Activated T-cell treated with anti-CD3 and anti-CD28 coated beads, Interleukin-2, amount 50 U/mL, for 48 hours (primary cell): ENCODE measurements at regions not wholly inside any gene's neighbourhood (a gene's known extent, or its start where the extent isn't known, plus 50 kb on each side); places are given as distances from the start of the nearest gene placed in this dataset.
A peak's percentile ranks its signal among the peaks of the same experiment; 100 is the strongest.
"Not testable (repeated sequence)": the region's sequence is repeated elsewhere in the genome, so short reads cannot be mapped to it uniquely, and the experiment has no call there.

ENCODE experiments used
- DNase-seq, 2 experiments: peaks; one replicate each; pipeline ENCODE4 v3.0.0-alpha.2; 2020

- no peak for DNase-seq
Observed at GRCh38 chr3:112736805-112737566, 96.0 kb upstream of the CCDC80 start.

DNA sequence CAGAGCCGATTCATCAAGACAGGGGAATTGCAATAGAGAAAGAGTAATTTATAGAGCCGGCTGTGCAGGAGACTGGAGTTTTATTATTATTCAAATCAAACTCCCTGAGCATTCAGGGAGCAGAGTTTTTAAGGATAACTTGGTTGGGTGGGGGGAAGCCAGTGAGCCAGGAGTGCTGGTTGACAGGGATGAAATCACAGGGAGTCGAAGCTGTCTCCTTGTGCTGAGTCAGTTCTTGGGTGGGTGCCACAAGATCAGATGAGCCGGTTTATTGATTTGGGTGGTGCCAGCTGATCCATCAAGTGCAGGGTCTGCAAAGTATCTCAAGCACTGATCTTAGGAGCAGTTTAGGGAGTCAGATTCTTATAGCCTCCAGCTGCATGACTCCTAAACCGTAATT is 95.4 kb upstream of the CCDC80 start:
- DNase-seq = no peak

GRCh38 chr3:112735926-112736325 is 95.0 kb upstream of the CCDC80 start:
- no peak for DNase-seq

DNA sequence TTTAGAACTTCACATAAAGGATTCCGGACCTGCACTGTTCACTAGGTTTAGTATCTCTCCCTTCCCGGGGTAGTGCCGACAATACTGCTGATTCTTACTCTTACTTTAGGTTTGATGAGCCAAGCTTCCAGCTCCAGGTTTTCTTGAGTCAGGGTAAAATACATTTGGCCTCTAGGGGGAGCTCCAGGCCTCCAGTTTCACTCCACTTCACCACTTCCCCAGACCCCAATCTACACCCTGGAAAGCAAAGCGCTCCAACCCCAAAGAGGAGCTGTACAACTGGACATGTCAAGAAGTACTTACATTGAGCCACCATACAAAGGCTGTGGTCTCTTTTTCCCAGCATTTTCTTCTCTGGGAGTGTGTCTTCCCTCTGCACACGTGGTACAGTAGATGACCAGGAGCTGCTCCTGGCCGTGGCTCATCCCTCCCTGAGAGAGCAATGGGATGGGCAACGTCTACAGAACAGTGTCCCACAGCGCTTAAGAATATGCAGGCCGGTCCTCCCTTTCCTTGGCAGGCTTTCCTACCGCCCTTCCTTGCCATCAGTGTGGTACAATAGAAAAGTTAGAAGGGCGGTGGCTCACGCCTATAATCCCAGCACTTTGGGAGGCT is 93.9 kb upstream of the CCDC80 start:
- DNase-seq = peak; percentile 74 to 76

DNA sequence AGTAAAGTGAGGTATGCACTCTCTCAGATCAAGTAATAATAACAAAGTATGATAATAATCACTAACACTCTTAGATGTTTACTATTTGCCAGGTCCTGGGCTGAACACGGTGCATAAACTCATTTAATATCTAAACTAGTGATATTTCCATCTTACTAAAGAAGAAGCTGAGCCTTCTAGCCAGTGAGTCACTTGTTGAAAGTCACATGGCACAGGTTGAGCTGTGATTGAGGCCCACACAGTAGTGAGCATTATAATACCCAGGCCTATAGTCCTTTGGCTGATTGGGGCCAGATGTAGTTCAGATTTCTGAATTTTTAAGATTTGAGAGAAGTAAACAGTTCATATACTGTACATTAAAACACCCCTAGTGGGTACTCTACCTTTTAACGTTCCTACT is 93.2 kb upstream of the CCDC80 start:
- DNase-seq = no peak

DNA sequence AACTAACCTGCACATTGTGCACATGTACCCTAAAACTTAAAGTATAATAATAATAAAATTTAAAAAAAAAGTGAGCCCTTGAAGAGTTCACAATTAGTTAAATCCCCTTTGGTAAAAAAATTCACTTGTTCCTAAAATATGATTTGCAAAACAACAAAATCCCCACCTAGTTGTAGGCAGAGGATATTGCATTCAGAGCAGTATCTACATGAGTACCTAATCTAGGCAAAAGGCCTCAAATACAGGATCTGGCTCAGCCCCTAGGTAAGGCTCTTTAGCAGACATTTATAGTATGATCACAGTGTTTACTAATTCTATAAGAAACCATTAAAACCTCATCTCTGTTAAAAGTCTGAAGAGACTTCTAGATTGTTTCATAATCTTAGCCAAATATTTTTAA is 89.3 kb upstream of the CCDC80 start:
- no peak for DNase-seq

DNA sequence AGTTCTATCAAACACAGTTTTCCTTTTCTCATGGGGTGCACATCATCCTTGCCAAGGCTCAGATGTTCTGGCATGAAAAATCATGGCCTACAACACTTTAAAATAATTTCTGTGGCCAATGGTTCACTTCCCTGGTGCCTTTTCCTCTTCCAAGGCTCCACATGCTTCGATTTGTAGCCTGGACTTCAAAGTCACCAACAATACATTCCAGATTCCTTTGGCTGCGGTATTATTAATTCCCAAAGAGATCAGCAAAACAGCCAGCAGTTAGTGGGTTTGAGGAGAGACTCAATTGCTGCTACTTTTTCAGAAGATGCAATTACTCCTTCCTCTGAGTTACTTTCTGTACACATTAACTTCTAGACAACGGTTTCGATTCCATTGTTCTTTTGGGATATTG is 80.3 kb upstream of the CCDC80 start:
- DNase-seq = no peak

DNA sequence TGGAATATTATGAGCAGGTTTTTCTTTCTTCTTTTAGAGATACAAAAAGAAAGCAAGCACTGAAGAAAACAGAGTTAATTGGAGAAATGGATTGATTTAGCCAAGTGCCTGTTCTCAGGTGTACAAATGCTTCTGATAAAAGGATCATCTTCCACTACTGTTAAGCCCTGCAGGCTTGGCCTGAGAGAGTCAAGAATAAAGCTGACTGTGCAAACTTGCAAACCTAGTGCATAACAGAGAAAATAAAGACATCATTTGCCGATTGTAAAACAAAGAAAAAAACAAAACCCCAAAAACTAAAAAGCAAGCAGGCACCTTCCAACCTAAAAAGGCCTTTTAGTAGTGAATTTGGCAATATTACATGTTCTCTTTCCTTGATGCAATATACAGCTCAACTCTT is 78.0 kb upstream of the CCDC80 start:
- no peak for DNase-seq

GRCh38 chr3:112718516-112718915 is 77.6 kb upstream of the CCDC80 start:
- no peak for DNase-seq

DNA sequence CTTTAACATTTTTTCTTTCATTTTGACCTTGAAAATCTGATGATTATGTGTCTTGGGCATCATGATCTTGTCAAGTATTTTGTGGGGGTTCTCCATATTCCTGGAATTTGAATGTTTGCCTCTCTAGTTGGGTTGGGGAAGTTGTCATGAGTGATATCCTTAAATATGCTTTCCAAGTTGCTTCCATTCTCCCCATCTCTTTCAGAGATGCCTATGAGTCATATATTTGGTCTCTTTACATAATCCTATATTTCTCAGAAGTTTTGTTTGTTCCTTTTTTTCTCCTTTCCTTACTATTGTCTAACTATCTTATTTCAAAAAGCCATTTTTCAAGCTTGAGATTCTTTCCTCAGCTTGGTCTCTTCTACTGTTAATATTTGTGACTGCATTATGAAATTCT is 69.0 kb upstream of the CCDC80 start:
- DNase-seq = no peak

DNA sequence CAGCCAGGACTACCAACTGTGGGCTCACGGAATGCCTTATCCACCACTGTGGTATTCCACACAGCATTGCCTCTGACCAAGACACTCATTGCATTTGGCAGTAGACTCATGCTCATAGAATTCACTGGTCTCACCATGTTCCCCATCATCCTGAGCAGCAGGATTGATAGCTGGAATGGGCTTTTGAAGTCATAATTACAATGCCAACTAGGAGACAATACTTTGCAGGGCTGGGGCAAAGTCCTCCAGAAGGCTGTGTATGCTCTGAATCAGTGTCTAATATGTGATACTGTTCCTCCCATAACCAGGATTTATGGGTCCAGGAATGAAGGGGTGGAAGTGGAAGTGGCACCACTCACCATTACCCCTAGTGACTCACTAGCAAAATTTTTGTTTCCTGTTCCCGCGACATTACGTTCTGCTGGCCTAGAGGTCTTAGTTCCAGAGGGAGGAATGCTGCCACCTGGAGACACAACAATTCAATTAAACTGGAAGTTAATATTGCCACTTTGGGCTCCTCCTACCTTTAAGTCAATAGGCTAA is 58.6 kb upstream of the CCDC80 start:
- no peak for DNase-seq

- DNase-seq = not testable (repeated sequence)
Observed at GRCh38 chr3:112698442-112698841, 57.5 kb upstream of the CCDC80 start.

DNA sequence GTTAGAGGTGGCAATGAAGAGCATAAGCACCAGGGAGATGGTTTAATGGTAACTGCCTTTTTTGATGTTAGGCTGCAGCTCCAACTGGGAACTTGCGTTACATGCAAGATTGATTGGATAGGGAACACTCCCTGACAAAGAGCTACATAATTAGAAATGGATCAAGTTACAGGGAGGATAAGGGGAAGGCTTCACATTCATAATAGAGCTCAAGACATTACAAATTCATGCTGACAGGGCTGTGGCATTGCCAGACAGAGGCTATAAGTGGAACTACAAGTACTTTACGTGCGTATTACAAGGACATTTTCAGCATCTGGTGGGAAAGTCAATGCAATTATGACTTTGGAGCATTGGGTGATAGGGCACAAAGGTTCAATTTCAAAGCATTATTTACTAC is 55.3 kb upstream of the CCDC80 start:
- DNase-seq = not testable (repeated sequence)

DNA sequence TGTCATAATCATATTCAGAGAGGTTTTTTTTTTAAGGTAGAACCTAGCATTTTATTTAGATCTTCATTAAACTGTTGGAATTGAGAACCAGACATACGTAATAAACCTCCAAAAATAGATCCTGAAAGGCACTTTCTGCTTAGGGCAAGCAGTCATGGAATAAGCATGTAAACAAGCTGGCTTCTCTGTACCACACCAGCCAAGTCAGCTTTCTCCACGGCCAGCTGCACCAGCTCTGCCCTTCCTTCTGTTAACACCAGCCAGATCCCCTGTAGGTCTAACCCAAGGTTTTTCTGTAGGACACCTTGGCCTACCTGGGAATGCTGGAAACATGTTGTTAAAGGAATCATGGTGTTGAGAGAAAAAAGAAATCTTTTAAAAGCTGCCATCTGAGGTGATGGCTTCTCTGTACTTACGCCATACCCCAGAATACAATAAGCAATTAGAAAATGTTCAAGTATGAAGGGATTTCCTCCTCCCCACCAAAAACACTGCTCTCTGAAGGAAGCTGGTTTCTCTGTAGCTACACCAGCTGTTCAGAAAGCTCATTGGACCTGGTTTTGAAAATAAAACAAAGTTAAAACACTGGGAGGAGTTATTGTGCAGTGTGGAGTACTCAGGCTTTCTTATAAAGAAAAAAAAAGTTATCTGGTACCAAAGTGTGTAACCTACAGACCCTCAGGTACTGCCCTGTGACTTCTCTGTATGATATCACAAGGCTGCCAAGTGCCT is 54.6 kb upstream of the CCDC80 start:
- DNase-seq = not testable (repeated sequence)

- not testable (repeated sequence) for DNase-seq
Observed at GRCh38 chr3:112694906-112695305, 54.0 kb upstream of the CCDC80 start.

- no peak for DNase-seq
Observed at GRCh38 chr3:112693186-112693585, 52.2 kb upstream of the CCDC80 start.
